Activated T-helper 1 cell treated with Interleukin-2 at 50 U/mL for 16 hours (primary cell): ENCODE measurements at regions not wholly inside any gene's neighbourhood (a gene's known extent, or its start where the extent isn't known, plus 50 kb on each side); places are given as distances from the start of the nearest gene placed in this dataset.

Experiments used
- DNase-seq: peaks from one replicate; pipeline ENCODE4 v3.0.0-alpha.2; 2020; ENCODE audit warnings: low read depth

- no peak for DNase-seq
Observed at GRCh38 chr5:54927097-54927746, 58.2 kb downstream of the ESM1 start.

- DNase-seq: no peak
Observed at GRCh38 chr5:54924487-54924886, 60.9 kb downstream of the ESM1 start.

DNA sequence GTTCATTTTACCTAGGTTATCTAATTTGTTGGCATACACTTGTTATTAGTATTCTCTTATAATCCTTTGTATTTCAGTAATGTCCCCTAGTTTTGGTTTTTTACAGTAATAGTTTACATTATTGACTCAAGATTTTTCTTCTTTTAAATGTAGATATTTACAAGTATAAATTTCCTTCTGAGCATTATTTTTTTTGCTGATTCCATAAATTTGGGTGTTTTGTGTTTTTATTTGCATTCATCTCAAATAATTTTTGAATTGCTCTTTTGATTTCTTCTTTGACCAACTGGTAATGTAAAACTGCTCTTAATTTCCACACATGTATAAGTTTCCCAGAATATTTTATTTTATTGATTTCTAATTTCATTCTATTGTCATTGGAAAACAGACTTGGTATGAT is 68.1 kb downstream of the ESM1 start:
- no peak for DNase-seq

- no peak for DNase-seq
Observed at GRCh38 chr5:54915466-54916027, 69.8 kb downstream of the ESM1 start.

DNA sequence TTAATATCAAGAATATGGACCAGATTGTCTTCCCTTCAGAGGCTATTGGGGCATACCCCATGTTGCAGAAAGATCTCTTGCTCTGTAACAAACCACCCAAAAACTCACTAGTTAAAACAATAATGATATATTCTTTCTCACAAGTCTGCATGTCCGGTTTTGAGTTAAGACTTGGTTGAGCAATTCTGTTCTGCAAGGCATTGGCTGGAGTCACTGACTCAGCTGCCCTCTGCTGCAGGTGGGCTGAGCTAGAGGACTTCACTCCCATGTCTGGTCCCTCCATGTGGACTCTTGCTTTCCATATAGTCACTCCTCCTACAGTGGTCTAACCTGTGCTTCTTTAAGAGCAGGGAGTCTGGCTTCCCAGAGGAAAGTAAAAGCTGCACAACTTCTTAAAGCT is 73.4 kb downstream of the ESM1 start:
- no peak for DNase-seq

GRCh38 chr5:54909911-54910870 is 75.2 kb downstream of the ESM1 start:
- DNase-seq: no peak

DNA sequence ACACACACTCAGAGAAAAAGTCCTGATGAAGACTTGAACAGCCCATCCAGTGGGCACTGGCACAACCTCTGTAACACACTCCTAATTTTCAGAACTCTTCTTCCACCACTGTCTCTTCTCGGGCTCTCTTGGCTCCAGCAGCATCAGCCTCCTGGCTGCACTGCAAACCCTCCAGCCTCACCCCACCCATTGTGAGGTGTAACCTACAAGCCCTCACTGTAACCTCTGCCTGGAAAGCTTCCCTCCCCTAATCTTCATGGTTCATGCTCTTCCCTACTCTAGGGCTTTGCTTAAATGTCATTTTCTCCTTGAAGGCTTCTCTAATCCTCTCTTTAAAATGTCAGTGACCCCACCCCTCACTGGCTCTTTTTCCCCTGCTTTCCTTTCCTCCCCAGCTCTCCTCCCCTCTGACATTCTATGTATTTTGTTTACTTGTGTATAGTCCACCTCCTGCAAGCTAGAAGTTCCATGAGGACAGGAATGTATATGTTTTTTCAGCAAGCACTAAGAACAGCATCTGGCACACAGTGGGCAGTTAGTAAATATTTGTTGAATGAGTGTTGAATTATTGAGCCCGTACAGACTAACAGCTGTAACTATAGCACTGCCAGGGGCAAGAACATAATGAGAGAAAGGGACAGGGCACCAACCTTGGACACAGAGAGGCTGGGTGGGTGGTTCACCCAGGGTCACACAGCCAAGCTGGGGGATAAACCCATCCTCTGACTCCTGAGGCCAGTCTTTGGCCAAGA is 76.4 kb downstream of the ESM1 start:
- no peak for DNase-seq

DNA sequence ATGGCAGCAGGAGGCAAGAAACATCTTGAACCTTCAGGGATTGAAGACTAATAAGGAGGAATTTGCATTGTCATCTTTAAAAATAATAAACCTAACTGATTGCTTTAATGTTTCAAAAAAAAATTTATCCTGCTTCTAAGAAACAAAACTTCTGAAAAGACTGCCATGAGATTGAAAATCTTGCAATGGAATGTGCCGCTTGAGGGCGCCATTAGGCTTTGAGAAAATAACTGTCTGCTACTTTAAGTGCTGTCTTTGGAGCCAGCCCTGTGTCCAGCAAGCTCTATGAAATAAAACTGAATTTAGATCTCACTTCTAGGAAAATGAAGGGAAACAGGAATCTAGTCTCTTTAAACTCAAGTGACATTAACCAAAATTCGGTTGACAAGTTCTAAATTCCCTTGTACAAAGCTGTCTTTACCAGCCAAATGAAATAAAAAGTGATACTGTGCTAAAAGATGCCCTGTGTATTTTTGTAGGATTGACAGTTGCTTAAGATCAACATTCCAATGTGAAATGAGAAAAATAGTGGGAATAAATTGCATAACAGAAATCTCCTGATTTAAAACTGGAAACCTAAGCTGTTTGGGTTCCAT is 79.4 kb downstream of the ESM1 start:
- peak; percentile 32 for DNase-seq

DNA sequence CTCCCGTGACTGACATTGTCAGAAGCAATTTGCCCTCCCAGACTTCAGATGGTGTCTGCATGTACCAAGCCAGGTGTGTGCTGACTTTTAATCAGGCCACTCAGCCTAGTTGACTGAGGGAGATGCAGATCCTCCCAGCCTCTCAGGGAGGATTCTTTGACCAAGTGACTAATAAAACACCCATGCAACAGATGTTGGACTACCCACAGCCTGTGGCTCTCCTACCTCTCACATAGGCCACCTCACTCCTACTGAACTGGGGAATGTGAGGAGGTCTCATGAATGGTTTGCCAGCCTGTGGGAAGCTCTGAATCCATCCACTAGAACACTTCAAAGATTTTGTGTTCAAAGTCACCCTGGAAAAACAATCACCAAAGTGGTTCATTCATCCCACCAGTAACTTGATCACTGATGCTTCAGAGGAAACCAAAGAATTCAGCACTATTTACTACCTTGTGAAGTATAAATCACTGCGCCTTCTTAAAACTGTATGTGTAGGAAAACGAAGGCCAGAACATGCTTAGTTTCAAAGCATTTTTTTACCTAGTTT is 80.1 kb downstream of the ESM1 start:
- no peak for DNase-seq

DNA sequence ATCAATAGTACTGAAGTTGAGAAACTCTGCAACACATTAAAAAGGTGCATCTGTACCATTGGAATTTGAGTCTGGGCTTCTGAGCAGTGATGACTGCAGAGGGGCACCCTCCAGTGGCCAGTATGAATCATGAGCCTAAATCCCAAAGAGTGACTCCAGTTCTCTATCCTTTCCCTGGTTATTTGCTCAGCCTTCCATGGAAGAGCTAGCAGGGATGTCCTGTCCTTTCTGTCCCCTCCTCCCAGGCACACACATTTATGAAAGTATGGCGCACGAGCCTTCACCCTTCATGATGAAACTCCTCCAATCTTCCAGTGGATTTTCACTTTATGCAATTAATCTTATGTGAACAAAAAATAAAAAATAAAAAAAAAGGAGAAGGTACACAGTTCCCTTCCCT is 81.0 kb downstream of the ESM1 start:
- no peak for DNase-seq

GRCh38 chr5:54902791-54903473 is 82.5 kb downstream of the ESM1 start:
- no peak for DNase-seq

GRCh38 chr5:54900984-54901725 is 84.2 kb downstream of the ESM1 start:
- DNase-seq: no peak

GRCh38 chr5:54897001-54897400 is 88.4 kb downstream of the ESM1 start:
- no peak for DNase-seq

DNA sequence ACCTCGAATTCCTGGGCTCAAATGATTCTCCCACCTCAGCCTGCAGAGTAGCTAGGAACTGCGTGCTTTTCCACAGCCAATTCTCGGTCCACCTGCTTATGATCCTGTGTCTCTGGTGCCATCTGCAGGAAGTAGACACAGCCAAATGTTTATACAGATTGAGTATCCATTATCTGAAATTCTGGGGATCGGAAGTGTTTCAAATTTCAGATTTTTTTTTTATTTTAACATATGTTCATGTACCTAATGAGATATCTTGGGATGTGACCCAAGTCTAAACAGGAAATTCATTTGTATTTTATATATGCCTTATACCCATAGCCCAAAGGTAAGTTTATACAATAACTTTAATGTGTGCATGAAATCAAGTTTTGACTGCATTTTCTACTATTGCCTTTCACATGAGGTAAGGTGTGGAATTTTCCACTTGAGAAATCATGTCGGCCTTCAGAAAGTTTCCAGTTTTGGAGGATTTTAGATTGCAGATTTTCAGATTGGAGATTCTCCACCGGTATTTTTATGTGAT is 89.5 kb downstream of the ESM1 start:
- no peak for DNase-seq

DNA sequence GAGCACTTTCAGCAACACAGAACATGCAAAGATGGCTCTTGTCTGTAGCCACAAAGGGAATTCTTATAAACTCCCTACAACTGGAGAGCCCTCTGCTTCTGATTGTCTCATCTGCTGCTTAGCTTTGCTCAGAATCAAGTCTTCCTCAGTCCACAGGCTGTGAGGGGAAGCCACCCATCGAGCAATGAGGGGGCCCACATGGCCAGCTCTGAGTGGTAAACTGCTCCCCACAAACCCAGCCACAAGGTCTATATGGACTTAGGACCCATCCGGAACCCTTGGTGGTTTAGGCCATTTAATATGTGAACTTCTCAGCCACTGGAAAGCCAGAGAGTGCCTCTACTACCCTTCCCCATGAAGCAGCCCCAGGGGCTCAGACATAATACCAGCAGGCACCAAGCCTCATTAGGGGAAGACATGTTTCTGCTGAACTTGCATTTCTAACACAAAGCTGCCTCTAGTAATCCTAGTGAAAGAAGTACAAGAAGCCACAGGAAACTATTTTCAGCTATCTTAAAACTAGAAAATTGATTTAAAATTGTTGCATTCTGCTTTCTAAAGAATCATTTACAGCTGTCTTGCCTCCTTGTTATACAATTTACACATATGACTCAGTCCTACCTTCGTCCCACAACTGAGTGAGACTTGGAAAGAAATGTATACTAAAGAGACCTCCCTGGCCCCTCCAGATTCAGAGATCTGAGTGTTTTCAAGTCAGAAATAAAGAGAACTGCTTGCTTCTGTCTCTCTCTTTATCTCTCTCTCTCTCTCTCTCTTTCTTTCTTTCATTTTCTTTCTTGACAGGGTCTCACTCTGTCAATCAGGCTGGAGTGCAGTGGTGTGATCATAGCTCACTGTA is 90.2 kb downstream of the ESM1 start:
- DNase-seq: no peak

DNA sequence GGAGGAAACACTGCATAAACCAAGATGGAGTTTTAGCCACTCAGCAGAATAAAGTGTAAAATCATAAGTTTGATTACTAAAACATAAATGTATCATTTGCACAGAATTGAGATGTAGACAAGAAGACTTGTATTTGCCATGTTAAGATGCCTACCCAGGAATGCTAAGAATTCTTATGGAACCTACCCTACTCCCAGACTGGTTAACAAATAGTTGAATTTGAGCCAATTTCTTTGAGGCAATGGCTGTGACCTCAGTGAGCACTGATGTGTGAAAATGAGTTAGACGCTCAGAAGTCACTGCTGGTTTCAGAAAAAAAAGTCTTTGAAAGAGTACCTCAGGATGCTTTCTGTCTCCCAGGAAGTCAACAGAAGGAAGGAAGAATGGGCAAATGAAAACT is 95.6 kb downstream of the ESM1 start:
- DNase-seq: no peak

DNA sequence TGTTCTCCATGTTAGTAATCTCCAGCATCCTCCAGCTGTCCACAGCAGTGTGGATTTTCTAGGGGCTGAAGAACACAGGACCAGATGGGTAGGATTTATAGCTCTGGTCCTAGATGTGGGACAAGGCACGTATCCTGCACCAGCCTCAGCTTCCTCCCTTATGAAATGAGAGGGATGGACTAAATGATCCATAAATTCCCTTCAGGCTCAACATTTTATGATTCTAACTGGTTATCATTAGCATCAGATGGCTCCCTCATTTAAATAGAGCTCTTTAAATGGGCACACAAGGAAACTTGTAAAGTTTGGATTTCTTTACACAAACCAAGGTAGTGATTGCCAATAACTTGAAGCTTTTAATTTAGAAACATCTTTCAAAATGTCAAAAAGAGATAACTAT is 97.7 kb downstream of the ESM1 start:
- DNase-seq: no peak

GRCh38 chr5:54886866-54887265 is 98.5 kb downstream of the ESM1 start:
- no peak for DNase-seq

GRCh38 chr5:54885636-54886035 is 99.8 kb downstream of the ESM1 start:
- DNase-seq: no peak
